ENCODE measurements at regions not wholly inside any gene's neighbourhood (a gene's known extent, or its start where the extent isn't known, plus 50 kb on each side); places are given as distances from the start of the nearest gene placed in this dataset.

DNA sequence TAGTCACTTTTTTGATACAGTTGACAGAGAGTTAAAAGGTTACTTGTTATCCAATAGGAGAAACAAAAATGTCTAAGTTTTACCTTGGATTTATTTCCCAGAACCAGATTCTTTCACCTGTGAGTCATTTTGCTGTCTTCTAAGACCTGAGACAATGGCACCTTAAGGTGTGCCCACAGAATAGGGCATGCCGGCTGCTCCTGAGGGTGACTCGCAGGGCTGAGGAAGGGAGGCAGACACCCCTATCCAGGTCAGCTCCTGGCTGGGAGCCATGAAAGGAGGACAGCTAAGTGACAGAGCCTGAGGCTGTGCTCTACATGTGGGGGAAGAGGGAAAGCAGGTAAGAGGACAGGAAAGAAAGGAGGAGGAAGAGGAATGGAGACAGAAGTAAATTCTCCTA lies 67.8 kb downstream of the RASSF10 start:
- Mint-ChIP-seq H3K9me3 (ENCODE audit: unreplicated experiment) (no peaks in the 10 kb centered on the region), H3K36me3 (ENCODE audit: insufficient read depth, unreplicated experiment) (no peaks in the 10 kb centered on the region), H3K27ac (ENCODE audit: unreplicated experiment) (no peak overlapping the region), H3K4me1 (ENCODE audit: low read depth, unreplicated experiment) (no peaks in the 10 kb centered on the region), H3K4me3 (ENCODE audit: unreplicated experiment) (no peak overlapping the region), H3K27me3 (ENCODE audit: insufficient read depth, unreplicated experiment) (peaks cover 20% of the 10 kb centered on the region)
- ChIA-PET CTCF (no interaction called here), POLR2A (no interaction called here)
- intact Hi-C loops (cut with micrococcal nuclease; ENCODE audit: unreplicated experiment), result no loop called here
- Histone ChIP-seq H3K9me3 (no peaks in the 10 kb centered on the region), H3K4me3 (ENCODE audit: low read depth, low read length) (no peak overlapping the region), H3K27me3 (replicated peaks; ENCODE audit: control insufficient read depth, insufficient read depth, low read length) (no peaks in the 10 kb centered on the region; the same call in none of the 2 replicates), H3K4me1 (no peaks in the 10 kb centered on the region), H3K36me3 (ENCODE audit: control insufficient read depth, insufficient read depth, low read length) (no peaks in the 10 kb centered on the region)
- DNase-seq, result no peak
- no TSS peak for BruUV-seq (replicated peaks)
- TF ChIP-seq, protein P1, sequence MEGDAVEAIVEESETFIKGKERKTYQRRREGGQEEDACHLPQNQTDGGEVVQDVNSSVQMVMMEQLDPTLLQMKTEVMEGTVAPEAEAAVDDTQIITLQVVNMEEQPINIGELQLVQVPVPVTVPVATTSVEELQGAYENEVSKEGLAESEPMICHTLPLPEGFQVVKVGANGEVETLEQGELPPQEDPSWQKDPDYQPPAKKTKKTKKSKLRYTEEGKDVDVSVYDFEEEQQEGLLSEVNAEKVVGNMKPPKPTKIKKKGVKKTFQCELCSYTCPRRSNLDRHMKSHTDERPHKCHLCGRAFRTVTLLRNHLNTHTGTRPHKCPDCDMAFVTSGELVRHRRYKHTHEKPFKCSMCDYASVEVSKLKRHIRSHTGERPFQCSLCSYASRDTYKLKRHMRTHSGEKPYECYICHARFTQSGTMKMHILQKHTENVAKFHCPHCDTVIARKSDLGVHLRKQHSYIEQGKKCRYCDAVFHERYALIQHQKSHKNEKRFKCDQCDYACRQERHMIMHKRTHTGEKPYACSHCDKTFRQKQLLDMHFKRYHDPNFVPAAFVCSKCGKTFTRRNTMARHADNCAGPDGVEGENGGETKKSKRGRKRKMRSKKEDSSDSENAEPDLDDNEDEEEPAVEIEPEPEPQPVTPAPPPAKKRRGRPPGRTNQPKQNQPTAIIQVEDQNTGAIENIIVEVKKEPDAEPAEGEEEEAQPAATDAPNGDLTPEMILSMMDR (IDR thresholded peaks at IDR 0.05; ENCODE audit: insufficient read depth in 1 of 2, low read depth in 1 of 2, low read length in 1 of 2, severe bottlenecking in 1 of 2, unreplicated experiment in 1 of 2), result no peak

DNA sequence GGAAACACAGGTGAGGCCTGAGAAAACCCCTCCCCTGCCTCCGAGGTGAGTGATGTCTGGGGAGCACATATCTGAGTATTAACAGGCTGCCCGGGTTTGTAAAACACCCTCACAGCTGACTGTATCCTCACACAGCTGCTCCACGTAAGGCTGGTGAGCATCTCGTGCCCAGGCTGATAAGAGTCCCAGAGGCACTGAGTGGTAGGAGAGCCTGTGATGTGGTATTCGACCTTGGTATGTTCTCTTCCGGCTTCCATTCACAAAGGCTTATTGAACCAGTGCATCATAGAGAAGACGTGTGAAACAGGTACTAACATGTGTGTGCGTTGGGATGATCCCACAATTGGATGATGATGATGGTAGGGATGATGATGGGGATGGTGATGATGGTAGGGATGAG lies 71.7 kb downstream of the RASSF10 start:
- Histone ChIP-seq H3K4me1 (no peaks in the 10 kb centered on the region), H3K4me3 (ENCODE audit: low read depth, low read length) (no peak overlapping the region), H3K36me3 (ENCODE audit: control insufficient read depth, insufficient read depth, low read length) (no peaks in the 10 kb centered on the region), H3K27me3 (replicated peaks; ENCODE audit: control insufficient read depth, insufficient read depth, low read length) (no peaks in the 10 kb centered on the region; the same call in none of the 2 replicates), H3K9me3 (no peaks in the 10 kb centered on the region)
- TF ChIP-seq, protein P1 (IDR thresholded peaks at IDR 0.05; ENCODE audit: insufficient read depth in 1 of 2, low read depth in 1 of 2, low read length in 1 of 2, severe bottlenecking in 1 of 2, unreplicated experiment in 1 of 2), result no peak
- CTCF ChIA-PET, result no interaction called here
- intact Hi-C loops (cut with micrococcal nuclease; ENCODE audit: unreplicated experiment), result no loop called here
- Mint-ChIP-seq H3K27me3 (ENCODE audit: insufficient read depth, unreplicated experiment) (peaks cover 25% of the 10 kb centered on the region), H3K4me1 (ENCODE audit: low read depth, unreplicated experiment) (no peaks in the 10 kb centered on the region), H3K27ac (ENCODE audit: unreplicated experiment) (no peak overlapping the region), H3K9me3 (ENCODE audit: unreplicated experiment) (no peaks in the 10 kb centered on the region), H3K4me3 (ENCODE audit: unreplicated experiment) (no peak overlapping the region), H3K36me3 (ENCODE audit: insufficient read depth, unreplicated experiment) (no peaks in the 10 kb centered on the region)
- no TSS peak for BruUV-seq (replicated peaks)
- DNase-seq, result no peak
- POLR2A ChIA-PET, result no interaction called here

DNA sequence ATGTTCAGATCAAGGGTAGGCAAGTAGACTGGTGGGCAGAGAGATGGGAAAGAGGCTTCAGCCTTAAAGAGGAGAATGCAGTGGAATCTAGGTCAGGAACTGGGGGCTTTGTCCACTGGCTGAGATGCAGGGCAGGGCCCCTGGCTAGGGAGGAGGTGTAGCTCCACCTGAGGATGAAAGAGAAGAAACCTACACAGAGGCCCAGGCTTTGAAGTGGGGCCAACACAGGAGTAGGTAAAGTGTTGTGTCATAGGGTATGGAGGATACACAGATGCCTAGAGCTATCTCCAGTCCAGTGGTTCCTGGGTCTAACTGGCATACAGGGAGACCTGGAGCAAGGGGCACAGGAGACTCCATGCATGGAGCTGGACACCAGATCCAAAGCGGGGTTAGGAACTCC lies 73.5 kb downstream of the RASSF10 start:
- DNase-seq, result no peak
- Mint-ChIP-seq H3K9me3 (ENCODE audit: unreplicated experiment) (no peaks in the 10 kb centered on the region), H3K27ac (ENCODE audit: unreplicated experiment) (no peak overlapping the region), H3K4me1 (ENCODE audit: low read depth, unreplicated experiment) (no peaks in the 10 kb centered on the region), H3K36me3 (ENCODE audit: insufficient read depth, unreplicated experiment) (no peaks in the 10 kb centered on the region), H3K4me3 (ENCODE audit: unreplicated experiment) (no peak overlapping the region), H3K27me3 (ENCODE audit: insufficient read depth, unreplicated experiment) (peaks cover 35% of the 10 kb centered on the region)
- H3K36me3 ChIP-seq (ENCODE audit: control insufficient read depth, insufficient read depth, low read length), result no peaks in the 10 kb centered on the region
- BruUV-seq (replicated peaks), result no TSS peak
- CTCF ChIA-PET, result no interaction called here
- TF ChIP-seq, protein P1 (IDR thresholded peaks at IDR 0.05; ENCODE audit: insufficient read depth in 1 of 2, low read depth in 1 of 2, low read length in 1 of 2, severe bottlenecking in 1 of 2, unreplicated experiment in 1 of 2), result no peak
- intact Hi-C loops (cut with micrococcal nuclease; ENCODE audit: unreplicated experiment), result no loop called here
- POLR2A ChIA-PET, result no interaction called here
- H3K27me3 ChIP-seq (replicated peaks; ENCODE audit: control insufficient read depth, insufficient read depth, low read length), result no peaks in the 10 kb centered on the region; the same call in none of the 2 replicates
- no peaks in the 10 kb centered on the region for H3K4me1 ChIP-seq
- no peaks in the 10 kb centered on the region for H3K9me3 ChIP-seq
- no peak overlapping the region for H3K4me3 ChIP-seq (ENCODE audit: low read depth, low read length)
